ENCODE measurements at regions not wholly inside any gene's neighbourhood (a gene's known extent, or its start where the extent isn't known, plus 50 kb on each side); places are given as distances from the start of the nearest gene placed in this dataset.

- Histone ChIP-seq H3K27ac (ENCODE audit: low read depth, low read length) (no peak overlapping the region), H3K9me3 (ENCODE audit: control insufficient read depth, insufficient read depth, low read length) (no peaks in the 10 kb centered on the region), H3K27me3 (ENCODE audit: control insufficient read depth, insufficient read depth, low read length) (no peaks in the 10 kb centered on the region), H3K4me3 (ENCODE audit: low read depth, low read length) (no peak overlapping the region)
- CTCF ChIA-PET: interaction anchor here (0.7 kb wide), 1 partner anchor 196 kb away, joined by 3 read pairs; no protein-coding TSS in a partner anchor
- DNase-seq (ENCODE audit: low read depth, low spot score): no peak
- TF ChIP-seq CTCF (IDR thresholded peaks at IDR 0.05; ENCODE audit: low read depth, low read length): no peak
- POLR2A ChIA-PET: no interaction called here
Observed at GRCh38 chr7:91353848-91354247, 89.6 kb downstream of the FZD1 start.

GRCh38 chr7:91355695-91356435 is 91.6 kb downstream of the FZD1 start:
- TF ChIP-seq CTCF (IDR thresholded peaks at IDR 0.05; ENCODE audit: low read depth, low read length): no peak
- Histone ChIP-seq H3K9me3 (ENCODE audit: control insufficient read depth, insufficient read depth, low read length) (no peaks in the 10 kb centered on the region), H3K27ac (ENCODE audit: low read depth, low read length) (no peak overlapping the region), H3K27me3 (ENCODE audit: control insufficient read depth, insufficient read depth, low read length) (no peaks in the 10 kb centered on the region), H3K4me3 (ENCODE audit: low read depth, low read length) (no peak overlapping the region)
- POLR2A ChIA-PET: no interaction called here
- no peak for DNase-seq (ENCODE audit: low read depth, low spot score)
- CTCF ChIA-PET: no interaction called here

GRCh38 chr7:91356915-91357314 is 92.7 kb downstream of the FZD1 start:
- H3K27me3 ChIP-seq (ENCODE audit: control insufficient read depth, insufficient read depth, low read length): no peaks in the 10 kb centered on the region
- CTCF ChIA-PET: no interaction called here
- H3K27ac ChIP-seq (ENCODE audit: low read depth, low read length): no peak overlapping the region
- POLR2A ChIA-PET: no interaction called here
- no peak overlapping the region for H3K4me3 ChIP-seq (ENCODE audit: low read depth, low read length)
- no peaks in the 10 kb centered on the region for H3K9me3 ChIP-seq (ENCODE audit: control insufficient read depth, insufficient read depth, low read length)
- no peak for TF ChIP-seq CTCF (IDR thresholded peaks at IDR 0.05; ENCODE audit: low read depth, low read length)
- DNase-seq (ENCODE audit: low read depth, low spot score): no peak

- POLR2A ChIA-PET: no interaction called here
- no peak overlapping the region for H3K27ac ChIP-seq (ENCODE audit: low read depth, low read length)
- H3K9me3 ChIP-seq (ENCODE audit: control insufficient read depth, insufficient read depth, low read length): no peaks in the 10 kb centered on the region
- no peak for DNase-seq (ENCODE audit: low read depth, low spot score)
- H3K4me3 ChIP-seq (ENCODE audit: low read depth, low read length): no peak overlapping the region
- CTCF ChIA-PET: no interaction called here
- no peak for TF ChIP-seq CTCF (IDR thresholded peaks at IDR 0.05; ENCODE audit: low read depth, low read length)
- no peaks in the 10 kb centered on the region for H3K27me3 ChIP-seq (ENCODE audit: control insufficient read depth, insufficient read depth, low read length)
Observed at GRCh38 chr7:91357379-91357778, 93.1 kb downstream of the FZD1 start.

- H3K9me3 ChIP-seq (ENCODE audit: control insufficient read depth, insufficient read depth, low read length): no peaks in the 10 kb centered on the region
- no peaks in the 10 kb centered on the region for H3K27me3 ChIP-seq (ENCODE audit: control insufficient read depth, insufficient read depth, low read length)
- H3K4me3 ChIP-seq (ENCODE audit: low read depth, low read length): no peak overlapping the region
- CTCF ChIA-PET: no interaction called here
- TF ChIP-seq CTCF (IDR thresholded peaks at IDR 0.05; ENCODE audit: low read depth, low read length): no peak
- POLR2A ChIA-PET: no interaction called here
- no peak overlapping the region for H3K27ac ChIP-seq (ENCODE audit: low read depth, low read length)
- DNase-seq (ENCODE audit: low read depth, low spot score): no peak
Observed at GRCh38 chr7:91357901-91358300, 93.7 kb downstream of the FZD1 start.

All from AG04450 (cell line).